GM12864 (cell line): ENCODE measurements at regions not wholly inside any gene's neighbourhood (a gene's known extent, or its start where the extent isn't known, plus 50 kb on each side); places are given as distances from the start of the nearest gene placed in this dataset.
"Not testable (repeated sequence)": the region's sequence is repeated elsewhere in the genome, so short reads cannot be mapped to it uniquely, and the experiment has no call there.

Experiments used
- DNase-seq: peaks from one replicate; pipeline ENCODE4 v3.0.0-alpha.2; 2011; ENCODE audit warnings: low read depth
- H3K4me3 ChIP-seq: 2 replicates; pipeline ENCODE4 v1.5.1; 2011; ENCODE audit warnings: mild to moderate bottlenecking, low read depth, low read length, control low read depth
- TF ChIP-seq, protein P1 (sequence below): IDR thresholded peaks from 2 replicates; pipeline ENCODE4 v1.5.1; 2011; ENCODE audit warnings: low read depth, mild to moderate bottlenecking, moderate library complexity, low read length, control low read depth, inconsistent platforms; ENCODE audit errors: missing control alignments

DNA sequence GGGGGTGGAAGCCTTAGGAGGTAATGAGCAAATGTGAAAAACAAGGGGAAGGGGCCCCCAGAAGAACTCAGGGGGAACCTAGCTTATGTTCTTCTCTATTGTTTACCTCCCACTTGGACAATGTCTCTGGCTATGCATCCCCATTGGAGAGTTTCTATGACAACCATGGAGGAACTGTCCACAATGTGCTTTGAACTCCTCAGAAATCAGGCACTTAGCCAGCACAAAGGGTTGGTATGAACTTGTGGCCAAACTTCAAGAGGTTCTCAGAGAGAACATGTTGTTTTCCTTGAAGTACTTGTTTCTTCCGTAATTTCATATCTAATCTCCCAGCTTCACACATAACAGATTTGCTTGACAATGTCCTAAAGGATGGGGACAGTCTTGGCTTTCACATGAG lies 202.8 kb upstream of the PELI2 start:
- DNase-seq = no peak
- no peak overlapping the region for H3K4me3 ChIP-seq
- TF ChIP-seq, protein P1, sequence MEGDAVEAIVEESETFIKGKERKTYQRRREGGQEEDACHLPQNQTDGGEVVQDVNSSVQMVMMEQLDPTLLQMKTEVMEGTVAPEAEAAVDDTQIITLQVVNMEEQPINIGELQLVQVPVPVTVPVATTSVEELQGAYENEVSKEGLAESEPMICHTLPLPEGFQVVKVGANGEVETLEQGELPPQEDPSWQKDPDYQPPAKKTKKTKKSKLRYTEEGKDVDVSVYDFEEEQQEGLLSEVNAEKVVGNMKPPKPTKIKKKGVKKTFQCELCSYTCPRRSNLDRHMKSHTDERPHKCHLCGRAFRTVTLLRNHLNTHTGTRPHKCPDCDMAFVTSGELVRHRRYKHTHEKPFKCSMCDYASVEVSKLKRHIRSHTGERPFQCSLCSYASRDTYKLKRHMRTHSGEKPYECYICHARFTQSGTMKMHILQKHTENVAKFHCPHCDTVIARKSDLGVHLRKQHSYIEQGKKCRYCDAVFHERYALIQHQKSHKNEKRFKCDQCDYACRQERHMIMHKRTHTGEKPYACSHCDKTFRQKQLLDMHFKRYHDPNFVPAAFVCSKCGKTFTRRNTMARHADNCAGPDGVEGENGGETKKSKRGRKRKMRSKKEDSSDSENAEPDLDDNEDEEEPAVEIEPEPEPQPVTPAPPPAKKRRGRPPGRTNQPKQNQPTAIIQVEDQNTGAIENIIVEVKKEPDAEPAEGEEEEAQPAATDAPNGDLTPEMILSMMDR = no peak

GRCh38 chr14:55919800-55920199 lies 198.4 kb upstream of the PELI2 start:
- H3K4me3 ChIP-seq, DNase-seq: not testable (repeated sequence)

GRCh38 chr14:55921511-55921910 lies 196.7 kb upstream of the PELI2 start:
- DNase-seq = no peak
- H3K4me3 ChIP-seq = no peak overlapping the region
- TF ChIP-seq, protein P1 = no peak

DNA sequence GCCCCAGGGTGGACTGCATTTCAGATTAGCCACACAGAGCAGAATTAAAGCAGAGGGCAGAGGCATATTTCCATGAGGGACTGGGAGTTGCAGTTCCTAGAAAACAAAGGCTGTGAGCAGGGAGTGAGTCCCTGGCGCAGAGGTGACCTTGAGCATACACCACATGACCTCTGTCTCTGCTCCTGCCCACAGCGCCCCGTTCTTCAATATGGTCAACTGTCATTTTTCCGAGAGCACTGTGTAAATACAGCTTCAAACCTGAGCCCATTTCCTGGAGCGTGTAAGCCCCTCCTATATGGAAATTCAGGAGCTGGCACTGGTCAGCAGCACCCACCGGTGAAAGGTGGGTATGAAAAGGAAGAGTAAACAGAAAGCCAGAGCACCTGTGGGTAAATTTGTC lies 192.2 kb upstream of the PELI2 start:
- TF ChIP-seq, protein P1 = no peak
- no peak for DNase-seq
- no peak overlapping the region for H3K4me3 ChIP-seq

- H3K4me3 ChIP-seq = no peak overlapping the region
- TF ChIP-seq, protein P1 = no peak
- DNase-seq = no peak
Measured at GRCh38 chr14:55927028-55927427, 191.2 kb upstream of the PELI2 start.

DNA sequence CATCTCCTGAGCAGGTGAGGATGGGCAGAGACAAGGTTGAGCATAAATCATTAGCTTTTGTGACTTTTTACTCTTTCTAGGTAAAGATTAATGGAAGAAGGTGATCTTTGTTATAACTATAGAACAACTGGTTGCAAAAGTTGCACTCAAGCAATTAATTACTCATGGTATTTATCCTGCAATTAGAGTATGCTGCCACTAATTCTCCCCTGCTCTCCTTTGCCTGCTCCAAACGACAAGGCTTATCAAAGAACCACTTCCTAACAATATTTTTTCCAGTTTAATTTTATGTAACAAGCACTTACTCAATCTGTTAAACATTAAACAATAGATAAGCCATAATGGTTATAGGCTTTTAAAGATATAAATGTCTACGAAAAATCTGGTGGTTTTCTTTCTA lies 189.9 kb upstream of the PELI2 start:
- no peak overlapping the region for H3K4me3 ChIP-seq
- TF ChIP-seq, protein P1 = no peak
- DNase-seq = no peak

DNA sequence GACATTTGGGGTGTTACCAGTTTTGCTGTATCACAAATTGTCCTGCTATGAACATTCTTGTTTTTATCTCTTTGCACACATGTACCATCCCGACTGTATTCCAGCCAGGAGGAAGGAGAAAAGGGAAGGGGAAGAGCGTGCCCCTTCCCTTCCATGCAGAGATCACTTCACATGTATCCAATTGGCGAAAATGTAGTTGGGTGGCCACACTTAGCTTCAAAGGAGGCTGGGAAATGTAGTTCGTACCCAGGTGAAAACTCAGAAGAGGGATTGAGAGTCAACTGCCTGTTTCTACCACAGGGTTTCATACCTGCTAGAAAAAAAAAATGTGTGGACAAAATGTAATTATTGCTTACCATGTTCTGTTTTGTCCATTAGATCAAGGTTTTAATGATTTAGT lies 189.1 kb upstream of the PELI2 start:
- TF ChIP-seq, protein P1 = no peak
- DNase-seq = no peak

More for the DNA sequence above, 189.1 kb upstream of the PELI2 start:
- no peak overlapping the region for H3K4me3 ChIP-seq
